Stimulated activated CD4-positive, alpha-beta T cell treated with anti-CD3 and anti-CD28 coated beads, Interleukin-1b, Interleukin-23, amount 100 ng/mL, for 48 hours (primary cell): ENCODE measurements at regions not wholly inside any gene's neighbourhood (a gene's known extent, or its start where the extent isn't known, plus 50 kb on each side); places are given as distances from the start of the nearest gene placed in this dataset.
"Not testable (repeated sequence)": the region's sequence is repeated elsewhere in the genome, so short reads cannot be mapped to it uniquely, and the experiment has no call there.

Source experiments
- DNase-seq: peaks from one replicate; pipeline ENCODE4 v3.0.0-alpha.2; 2020

DNA sequence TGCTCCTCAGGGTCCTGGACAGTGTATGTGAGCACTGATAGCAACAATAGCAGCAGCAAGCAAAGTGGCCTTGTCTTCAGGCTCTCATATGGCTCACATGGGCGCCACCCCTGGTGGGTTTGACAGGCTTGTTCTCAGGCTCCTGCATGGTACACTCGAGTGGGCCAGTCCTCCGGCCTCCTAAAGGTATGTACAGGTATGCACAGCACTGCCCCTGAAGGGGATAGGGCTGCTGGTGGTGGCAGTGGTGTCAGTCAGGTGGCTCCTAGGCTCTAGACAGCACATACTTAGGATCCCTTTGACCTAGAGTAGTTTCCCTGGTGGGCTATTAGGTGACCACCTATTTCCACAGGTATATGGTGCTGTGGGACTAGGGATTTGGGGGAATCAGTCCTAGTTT lies 79.8 kb downstream of the LGALS9B start:
- not testable (repeated sequence) for DNase-seq

DNA sequence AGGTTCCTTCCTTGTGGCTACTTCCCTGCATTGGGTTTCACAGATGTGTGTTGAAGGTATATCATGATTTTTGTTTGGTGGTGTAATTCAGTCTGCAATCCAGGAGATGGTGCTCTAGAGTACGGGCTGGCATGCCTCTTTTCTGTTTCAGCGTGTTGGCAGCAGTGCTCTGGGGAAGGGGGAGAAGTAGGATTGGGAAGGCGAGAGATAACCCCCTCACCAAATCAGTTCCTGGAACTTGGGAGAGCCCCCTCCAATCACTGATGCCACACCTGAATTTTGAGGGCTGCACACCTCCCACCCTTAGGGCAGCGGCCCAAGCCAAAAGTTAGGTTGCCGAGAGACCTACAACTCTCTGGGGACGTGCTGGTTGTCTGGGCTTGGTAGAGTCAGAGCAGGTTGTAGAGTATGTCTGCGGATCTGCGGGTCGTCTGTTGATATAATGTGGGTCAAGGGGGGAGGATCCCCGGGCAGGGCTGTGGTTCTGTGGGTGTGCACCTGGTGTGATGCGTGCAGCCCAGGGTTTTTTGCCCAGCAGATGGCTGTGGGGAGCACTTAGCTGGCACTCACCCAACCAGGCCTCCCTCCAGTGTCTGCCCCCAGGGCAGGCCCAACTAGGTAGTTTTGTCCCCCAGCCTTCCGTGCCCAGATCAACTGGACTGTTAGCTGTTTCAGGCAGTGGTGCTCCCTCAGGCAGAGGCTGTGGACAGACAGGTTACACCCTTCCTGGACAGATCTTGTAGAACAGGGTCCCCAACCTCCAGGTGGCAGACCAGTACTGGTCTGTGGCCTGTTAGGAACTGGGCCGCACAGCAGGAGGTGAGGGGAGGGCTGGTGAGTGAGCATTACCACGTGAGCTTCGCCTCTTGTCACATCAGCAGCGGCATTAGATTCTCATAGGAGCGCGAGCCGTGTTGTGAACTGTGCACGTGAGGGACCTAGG lies 85.7 kb downstream of the LGALS9B start:
- DNase-seq, result peak; percentile 25

DNA sequence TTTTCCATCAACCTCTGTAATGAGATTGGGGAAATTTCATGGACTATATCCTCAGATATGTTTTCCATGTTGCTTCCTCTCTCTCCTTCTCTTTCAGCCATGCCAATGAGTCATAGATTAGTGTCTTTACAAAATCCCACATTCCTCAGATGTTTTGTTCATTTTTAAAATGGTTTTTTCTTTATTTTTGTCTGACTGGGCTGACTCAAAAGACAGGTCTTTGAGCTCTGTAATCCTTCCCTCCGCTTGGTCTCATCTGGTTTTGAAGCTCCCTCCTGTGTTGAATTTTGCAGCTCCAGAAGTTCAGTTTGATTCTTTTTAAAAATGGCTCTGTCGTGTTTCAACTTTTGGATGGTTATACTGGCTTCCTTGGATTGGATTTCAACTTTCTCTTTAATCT lies 86.7 kb downstream of the LGALS9B start:
- DNase-seq, result not testable (repeated sequence)

DNA sequence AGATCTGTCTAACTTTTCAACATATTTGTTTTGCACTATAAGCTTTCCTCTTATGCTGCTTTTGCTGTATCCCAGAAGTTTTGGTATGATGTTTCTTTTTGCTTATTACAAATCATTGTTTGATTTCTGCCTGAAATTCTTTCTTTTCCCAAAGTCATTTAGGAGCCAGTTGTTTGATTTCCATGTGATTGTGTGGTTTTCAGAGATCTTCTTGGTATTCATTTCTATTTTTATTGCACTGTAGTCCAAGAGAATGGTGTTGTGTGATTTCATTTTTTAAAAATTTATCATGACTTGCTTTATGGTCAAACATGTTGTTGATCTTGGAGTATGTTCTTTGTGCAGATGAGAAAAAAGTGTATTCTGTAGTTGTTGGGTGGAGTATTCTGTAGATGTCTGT lies 88.1 kb downstream of the LGALS9B start:
- DNase-seq, result not testable (repeated sequence)

DNA sequence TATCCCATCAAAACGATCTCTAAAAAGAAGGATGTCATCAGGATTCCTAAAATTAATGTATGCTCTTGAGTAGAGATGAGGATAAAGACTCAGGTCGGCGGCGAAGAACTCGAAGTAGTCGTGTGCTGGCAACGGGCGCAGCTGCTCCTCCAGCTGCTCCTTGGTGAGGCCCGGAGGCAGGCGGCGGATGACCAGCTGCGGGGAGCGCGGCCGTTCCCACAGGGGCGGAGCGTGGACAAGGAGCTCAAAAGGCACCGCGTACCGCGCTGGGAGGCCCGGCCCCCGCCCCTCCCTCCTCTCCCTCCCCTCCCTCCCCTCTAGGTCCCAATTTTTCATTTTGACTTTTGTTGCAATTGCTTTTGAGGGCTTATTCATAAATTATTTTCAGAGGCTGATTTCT lies 90.7 kb downstream of the LGALS9B start:
- DNase-seq, result not testable (repeated sequence)

DNA sequence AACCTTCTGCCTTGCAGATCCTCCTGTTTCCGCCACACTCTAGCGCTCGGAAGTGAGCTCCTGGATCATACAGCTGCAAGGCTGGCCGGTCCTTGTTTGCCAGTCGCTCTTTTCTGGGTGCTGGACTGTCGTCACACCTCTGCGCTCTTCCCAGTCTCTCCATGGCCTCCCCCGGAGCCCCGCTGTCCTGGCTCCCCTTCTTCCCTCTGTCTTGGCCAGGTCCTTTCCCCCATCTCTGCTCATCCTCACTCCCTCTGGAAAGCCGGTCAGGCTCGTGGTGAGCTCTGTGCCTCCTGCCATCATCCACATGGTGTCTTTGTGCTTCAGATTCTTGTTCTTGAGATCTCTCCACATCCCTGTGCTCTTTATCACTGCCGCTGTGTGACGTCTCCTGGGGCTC lies 91.6 kb downstream of the LGALS9B start:
- not testable (repeated sequence) for DNase-seq
